Urinary bladder (tissue), 3 donors: ENCODE measurements at regions not wholly inside any gene's neighbourhood (a gene's known extent, or its start where the extent isn't known, plus 50 kb on each side); places are given as distances from the start of the nearest gene placed in this dataset.

Experiments used
- DNase-seq: peaks from one replicate; pipeline ENCODE4 v3.0.0-alpha.2; 2015; ENCODE audit errors: extremely low spot score
- H3K27ac ChIP-seq: one replicate; pipeline ENCODE4 v1.5.1; 2013; ENCODE audit warnings: low read depth, mild to moderate bottlenecking, moderate library complexity
- H3K36me3 ChIP-seq: one replicate; pipeline ENCODE4 v1.6.1; 2013; ENCODE audit warnings: mild to moderate bottlenecking, moderate library complexity; ENCODE audit not compliant: insufficient read depth
- H3K4me1 ChIP-seq: one replicate; pipeline ENCODE4 v1.6.1; 2013; ENCODE audit warnings: mild to moderate bottlenecking, moderate library complexity; ENCODE audit not compliant: insufficient read depth
- H3K4me3 ChIP-seq: one replicate; pipeline ENCODE4 v1.5.1; 2013; ENCODE audit warnings: low read depth, low read length
- WGBS: extraction: QIAGEN DNeasy Blood & Tissue Kit; methylation state at CpG from one replicate; pipeline ENCODE4 v1.1.7; 2013; 5-methylcytosine and 5-hydroxymethylcytosine counted together
- donor health status: healthy with polysubstance abuse.
- donor health status: healthy.

DNA sequence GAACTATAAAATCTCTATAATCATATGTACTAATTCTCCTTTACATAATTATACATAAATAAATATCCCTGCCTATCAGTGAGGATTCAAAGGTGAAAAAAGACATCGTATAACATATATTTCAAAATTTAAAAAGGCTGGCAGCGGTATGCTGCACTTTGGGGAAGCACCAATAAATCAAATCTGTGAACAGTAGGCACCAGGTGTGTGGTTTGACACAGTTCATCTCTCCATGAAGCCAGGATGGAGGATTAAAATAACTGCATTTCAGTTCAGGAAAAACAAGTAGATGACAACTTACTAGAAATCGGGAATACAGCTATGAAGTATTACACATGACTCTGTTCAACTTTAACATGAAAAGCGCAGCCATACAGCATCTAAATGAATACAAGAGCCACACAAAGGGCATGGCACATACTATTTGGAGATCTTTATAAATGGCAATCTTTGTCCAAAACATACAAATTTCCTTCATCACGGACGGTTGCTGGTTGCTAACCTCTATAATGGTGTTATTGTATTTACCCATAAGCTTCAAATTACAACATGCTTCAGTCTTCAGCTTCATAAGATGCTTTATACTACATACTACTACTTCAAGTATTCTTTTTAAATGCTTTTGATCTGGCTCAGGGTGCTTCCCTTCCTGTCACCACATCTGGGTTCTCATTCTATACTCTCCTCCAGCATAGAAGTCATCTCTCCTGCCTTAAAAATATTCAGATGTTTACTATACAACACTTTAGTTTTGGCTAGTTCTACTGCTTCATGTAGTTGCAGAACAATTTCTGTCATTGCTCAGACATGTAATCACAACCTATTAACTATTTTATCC is 128.7 kb downstream of the KLF12 start:
- H3K27ac ChIP-seq = no peak overlapping the region
- no peak overlapping the region for H3K4me3 ChIP-seq
- H3K36me3 ChIP-seq = no peaks in the 10 kb centered on the region
- 90% methylated on average over 6 of the region's 6 CpGs for WGBS
- DNase-seq = no peak
- no peaks in the 10 kb centered on the region for H3K4me1 ChIP-seq

GRCh38 chr13:74004109-74004508 is 130.1 kb downstream of the KLF12 start:
- Histone ChIP-seq H3K36me3 (no peaks in the 10 kb centered on the region), H3K27ac (no peak overlapping the region), H3K4me1 (no peaks in the 10 kb centered on the region), H3K4me3 (no peak overlapping the region)
- WGBS = 96% methylated on average over 2 of the region's 2 CpGs
- no peak for DNase-seq

GRCh38 chr13:74003374-74003773 is 130.8 kb downstream of the KLF12 start:
- Histone ChIP-seq H3K4me1 (no peaks in the 10 kb centered on the region), H3K27ac (no peak overlapping the region), H3K36me3 (no peaks in the 10 kb centered on the region), H3K4me3 (no peak overlapping the region)
- WGBS = 62% methylated on average over 1 of the region's 1 CpG
- DNase-seq = no peak

DNA sequence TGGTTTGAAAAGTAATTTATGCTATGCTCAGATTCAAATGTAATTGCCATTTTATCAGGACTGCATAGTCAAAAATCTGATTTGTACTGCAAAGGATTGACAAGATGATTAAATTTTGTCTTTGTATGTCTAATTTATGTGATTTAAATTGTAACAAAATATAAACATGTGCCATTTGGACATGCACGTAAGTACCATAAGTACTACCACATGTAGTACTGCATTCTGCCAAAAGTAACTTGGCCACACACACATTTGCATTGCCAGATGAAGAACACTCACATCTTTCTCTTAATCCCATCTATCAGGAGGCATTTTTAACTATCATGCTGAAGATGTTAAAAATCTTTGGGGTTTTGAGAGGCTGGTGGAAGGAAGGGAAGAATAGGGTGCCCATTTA is 133.3 kb downstream of the KLF12 start:
- H3K4me1 ChIP-seq = no peaks in the 10 kb centered on the region
- no peak overlapping the region for H3K4me3 ChIP-seq
- H3K36me3 ChIP-seq = no peaks in the 10 kb centered on the region
- no peak overlapping the region for H3K27ac ChIP-seq
- no peak for DNase-seq
- 63% methylated on average over 1 of the region's 1 CpG for WGBS

DNA sequence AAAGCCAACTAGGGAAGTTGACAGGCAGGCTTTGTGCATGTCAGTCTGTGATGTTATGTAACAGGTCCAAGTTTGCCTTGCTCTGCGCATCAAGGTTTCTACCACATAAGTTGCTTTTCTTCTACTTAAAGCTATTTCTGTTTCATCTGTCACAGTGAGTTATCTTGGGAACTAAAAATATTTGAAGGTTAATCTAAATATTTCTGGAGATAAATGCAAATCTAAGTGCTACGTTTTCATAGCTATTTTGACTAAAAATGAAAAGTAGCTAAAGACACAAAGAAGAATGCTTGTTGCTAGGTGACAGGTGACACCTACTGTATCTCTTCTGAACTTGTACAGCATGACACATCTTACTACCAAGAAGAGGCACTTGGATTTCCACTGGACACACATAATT is 135.6 kb downstream of the KLF12 start:
- Histone ChIP-seq H3K36me3 (no peaks in the 10 kb centered on the region), H3K27ac (no peak overlapping the region), H3K4me1 (no peaks in the 10 kb centered on the region), H3K4me3 (no peak overlapping the region)
- DNase-seq = no peak
- 86% methylated on average over 2 of the region's 2 CpGs for WGBS

GRCh38 chr13:73997964-73998363 is 136.2 kb downstream of the KLF12 start:
- no peak for DNase-seq
- no peaks in the 10 kb centered on the region for H3K36me3 ChIP-seq
- no peaks in the 10 kb centered on the region for H3K4me1 ChIP-seq
- H3K27ac ChIP-seq = no peak overlapping the region
- H3K4me3 ChIP-seq = no peak overlapping the region

- H3K36me3 ChIP-seq = no peaks in the 10 kb centered on the region
- H3K4me3 ChIP-seq = no peak overlapping the region
- no peaks in the 10 kb centered on the region for H3K4me1 ChIP-seq
- WGBS = 99% methylated on average over 4 of the region's 4 CpGs
- DNase-seq = no peak
- H3K27ac ChIP-seq = no peak overlapping the region
These were observed 137.6 kb downstream of the KLF12 start for GRCh38 chr13:73996569-73996968.

DNA sequence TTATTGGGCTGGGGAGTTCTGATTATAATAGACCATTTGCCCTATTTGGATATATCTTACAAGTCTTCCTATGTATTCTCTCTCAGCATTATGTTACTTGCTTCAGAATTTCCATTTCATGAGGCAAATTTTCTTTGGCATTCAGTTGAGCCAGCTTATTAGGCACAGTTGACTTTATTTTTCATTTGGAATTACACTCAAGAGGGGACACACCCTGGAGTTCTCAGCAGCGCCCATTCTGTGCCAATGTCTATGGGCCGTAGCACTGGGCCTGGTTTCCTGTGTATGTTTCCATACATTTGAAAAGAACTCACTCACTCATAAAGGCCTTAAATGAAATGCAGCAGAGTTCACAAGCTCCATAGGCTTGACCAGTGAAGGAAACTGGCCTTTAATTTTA is 138.5 kb downstream of the KLF12 start:
- Histone ChIP-seq H3K4me1 (no peaks in the 10 kb centered on the region), H3K36me3 (no peaks in the 10 kb centered on the region), H3K4me3 (no peak overlapping the region), H3K27ac (no peak overlapping the region)
- DNase-seq = no peak
- 78% methylated on average over 2 of the region's 2 CpGs for WGBS

DNA sequence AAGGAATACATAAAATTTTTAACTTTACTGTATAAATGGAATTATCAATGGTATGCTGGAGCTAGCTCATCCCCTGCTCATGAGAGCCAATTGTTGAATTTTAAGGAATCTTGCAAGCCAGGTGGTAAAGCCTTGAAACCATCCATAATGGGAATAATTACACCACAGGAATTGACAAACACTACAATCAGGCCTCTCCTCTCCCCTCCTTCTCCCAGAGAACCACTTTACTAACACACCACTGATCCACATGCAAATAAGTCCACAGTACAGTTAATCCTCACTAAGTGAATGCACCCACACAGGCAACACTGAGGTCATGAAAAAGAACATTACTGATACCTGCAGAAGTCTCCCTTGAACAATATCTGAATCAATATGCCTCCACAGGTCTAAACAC is 140.5 kb downstream of the KLF12 start:
- Histone ChIP-seq H3K4me3 (no peak overlapping the region), H3K4me1 (no peaks in the 10 kb centered on the region), H3K27ac (no peak overlapping the region), H3K36me3 (no peaks in the 10 kb centered on the region)
- DNase-seq = no peak

DNA sequence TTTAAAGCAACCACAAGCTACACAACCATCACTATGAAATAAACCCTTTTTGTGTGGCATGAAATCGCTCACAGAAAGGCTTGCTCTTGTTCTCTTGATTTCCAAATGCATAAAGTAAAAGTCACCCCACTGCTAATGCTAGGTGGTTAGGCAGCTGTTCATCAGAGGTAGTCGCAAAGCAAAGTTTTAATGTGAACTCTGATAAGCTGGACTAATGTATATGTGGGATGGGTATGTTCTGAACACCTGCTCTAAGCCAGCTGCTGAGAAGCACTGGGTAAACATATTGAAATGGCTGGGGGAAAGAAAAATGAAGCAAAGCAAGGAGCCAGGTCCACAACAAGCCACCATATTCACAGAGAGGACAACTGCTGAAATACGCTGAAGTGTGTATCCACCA is 142.3 kb downstream of the KLF12 start:
- 92% methylated on average over 3 of the region's 3 CpGs for WGBS
- no peak overlapping the region for H3K4me3 ChIP-seq
- no peaks in the 10 kb centered on the region for H3K36me3 ChIP-seq
- DNase-seq = no peak
- no peak overlapping the region for H3K27ac ChIP-seq
- no peaks in the 10 kb centered on the region for H3K4me1 ChIP-seq

DNA sequence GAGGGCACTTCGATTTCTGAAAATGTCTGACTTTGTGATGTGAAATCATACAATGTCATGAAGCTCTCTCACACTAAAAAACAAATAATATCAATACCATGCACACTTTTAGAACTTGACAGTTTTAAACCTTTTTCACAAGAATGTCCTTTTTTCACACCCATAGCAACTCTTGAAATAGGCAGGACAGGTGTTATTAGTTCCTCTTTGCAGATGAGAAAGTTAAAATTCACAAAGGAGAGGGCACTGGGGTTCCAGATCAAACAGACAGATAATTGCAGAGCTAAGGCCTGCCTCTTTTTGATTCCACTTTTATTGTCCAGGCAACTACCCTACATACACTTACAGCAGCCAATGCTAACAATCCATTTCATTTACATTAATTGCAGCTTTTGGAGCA is 142.8 kb downstream of the KLF12 start:
- no peak for DNase-seq
- H3K4me3 ChIP-seq = no peak overlapping the region
- no peaks in the 10 kb centered on the region for H3K4me1 ChIP-seq
- no peaks in the 10 kb centered on the region for H3K36me3 ChIP-seq
- H3K27ac ChIP-seq = no peak overlapping the region
- WGBS = 96% methylated on average over 1 of the region's 1 CpG

DNA sequence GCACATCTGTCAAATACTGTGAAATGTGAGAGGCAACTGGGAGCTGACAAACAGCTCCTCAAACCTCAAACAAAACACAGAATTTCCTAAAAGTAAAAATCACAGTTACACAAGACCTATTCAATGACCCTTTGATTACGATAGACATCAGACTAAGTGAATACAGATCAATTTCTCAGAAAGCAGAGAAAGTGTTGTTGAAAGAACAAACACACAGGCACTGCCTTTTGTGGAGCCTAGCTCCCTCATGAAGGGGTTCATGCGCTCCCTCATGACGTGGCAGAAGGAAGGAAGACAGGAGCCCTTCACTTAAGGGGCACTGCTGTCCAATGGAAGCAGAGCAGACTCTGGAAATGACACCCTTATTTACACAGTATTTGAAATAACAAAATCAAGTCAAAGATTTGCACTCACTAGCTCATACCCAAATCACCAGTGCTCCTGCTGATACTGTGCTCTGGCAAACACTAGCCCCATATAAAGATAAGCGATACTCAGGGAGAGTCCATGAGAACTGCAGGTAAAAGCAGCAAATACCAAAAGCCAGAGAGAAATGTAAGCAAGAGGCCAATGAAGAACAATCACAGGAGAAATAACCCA is 144.9 kb downstream of the KLF12 start:
- Histone ChIP-seq H3K4me3 (no peak overlapping the region), H3K4me1 (no peaks in the 10 kb centered on the region), H3K27ac (no peak overlapping the region), H3K36me3 (no peaks in the 10 kb centered on the region)
- 92% methylated on average over 4 of the region's 4 CpGs for WGBS
- no peak for DNase-seq

- 94% methylated on average over 1 of the region's 1 CpG for WGBS
- DNase-seq = no peak
- Histone ChIP-seq H3K27ac (no peak overlapping the region), H3K4me3 (no peak overlapping the region), H3K4me1 (no peaks in the 10 kb centered on the region), H3K36me3 (no peaks in the 10 kb centered on the region)
These were observed 145.7 kb downstream of the KLF12 start for GRCh38 chr13:73988461-73988860.

DNA sequence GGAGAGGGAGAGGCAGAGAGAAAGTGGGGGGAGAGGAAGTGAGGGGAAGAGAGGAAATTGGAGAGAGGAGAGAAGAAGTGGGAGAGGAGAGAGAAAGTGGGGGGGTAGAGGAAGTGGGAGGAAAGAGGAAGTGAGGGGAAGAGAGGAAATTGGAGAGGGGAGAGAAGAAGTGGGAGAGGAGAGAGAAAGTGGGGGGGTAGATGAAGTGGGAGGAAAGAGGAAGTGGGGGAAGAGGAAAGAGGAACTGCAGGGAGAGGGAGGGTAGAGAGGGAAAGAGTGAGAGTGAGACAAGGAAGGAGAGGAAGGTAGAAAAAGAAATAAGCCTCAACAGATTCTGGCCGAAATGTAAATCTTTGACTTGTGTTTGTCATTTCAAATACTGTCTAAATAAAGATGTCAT is 146.6 kb downstream of the KLF12 start:
- no peak for DNase-seq
- H3K4me3 ChIP-seq = no peak overlapping the region
- H3K36me3 ChIP-seq = no peaks in the 10 kb centered on the region
- H3K27ac ChIP-seq = no peak overlapping the region
- no peaks in the 10 kb centered on the region for H3K4me1 ChIP-seq
- WGBS = 93% methylated on average over 1 of the region's 1 CpG
